GM18519 (cell line): ENCODE measurements at regions not wholly inside any gene's neighbourhood (a gene's known extent, or its start where the extent isn't known, plus 50 kb on each side); places are given as distances from the start of the nearest gene placed in this dataset.

ENCODE experiments used
- ATAC-seq: cut with Tn5 transposase; IDR thresholded peaks from one replicate; pipeline ENCODE4 v1.9.1; 2021; ENCODE audit warnings: mild to moderate bottlenecking, moderate library complexity; ENCODE audit not compliant: unreplicated experiment, low FRiP score

DNA sequence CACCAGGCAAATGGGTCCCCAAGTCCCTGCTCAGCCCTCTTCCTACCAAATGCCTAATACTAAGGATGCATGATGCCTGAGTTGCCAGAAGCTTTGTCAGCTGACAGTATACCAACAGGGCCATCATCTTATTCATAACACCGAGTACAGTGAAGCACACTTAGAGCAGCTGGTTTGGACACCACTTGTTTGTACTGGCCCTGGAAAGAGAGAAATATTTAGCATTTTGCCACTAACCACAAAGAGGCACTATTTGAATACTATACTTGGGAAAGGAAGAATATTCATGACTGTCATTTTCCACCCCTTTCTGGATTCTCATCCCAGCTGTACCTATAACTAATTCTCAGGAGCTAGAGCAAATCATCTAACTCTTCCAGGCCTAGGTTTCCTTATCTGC, 364.4 kb upstream of the KIF2A start:
- no peak for ATAC-seq

DNA sequence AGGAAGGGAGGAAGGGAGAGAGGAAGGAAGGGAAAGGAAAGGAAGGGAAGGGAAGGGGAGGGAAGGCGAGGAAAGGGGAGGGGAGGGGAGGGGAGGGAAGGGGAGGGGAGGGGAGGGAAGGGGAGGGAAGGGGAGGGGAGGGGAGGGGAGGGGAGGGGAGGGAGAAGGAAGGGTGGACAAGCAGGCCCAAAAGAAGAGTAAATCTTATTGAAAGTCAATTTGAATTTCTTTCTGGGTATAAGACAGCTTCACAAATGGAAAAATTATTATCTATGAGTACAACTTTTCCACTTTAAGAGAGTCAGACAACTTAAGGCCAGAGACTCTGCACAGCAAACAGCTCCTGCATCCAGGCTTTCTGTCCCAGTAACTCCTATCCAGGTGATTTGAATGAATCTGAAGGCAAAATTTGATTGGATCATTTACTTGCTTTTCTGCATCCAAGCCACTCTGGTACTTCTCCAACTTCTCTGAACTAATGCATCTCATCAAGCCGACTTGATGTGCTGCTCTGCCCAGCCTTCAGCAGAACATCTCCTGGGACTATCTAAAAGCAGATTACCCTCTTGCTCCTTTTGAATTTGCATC, 363.4 kb upstream of the KIF2A start:
- no peak for ATAC-seq

DNA sequence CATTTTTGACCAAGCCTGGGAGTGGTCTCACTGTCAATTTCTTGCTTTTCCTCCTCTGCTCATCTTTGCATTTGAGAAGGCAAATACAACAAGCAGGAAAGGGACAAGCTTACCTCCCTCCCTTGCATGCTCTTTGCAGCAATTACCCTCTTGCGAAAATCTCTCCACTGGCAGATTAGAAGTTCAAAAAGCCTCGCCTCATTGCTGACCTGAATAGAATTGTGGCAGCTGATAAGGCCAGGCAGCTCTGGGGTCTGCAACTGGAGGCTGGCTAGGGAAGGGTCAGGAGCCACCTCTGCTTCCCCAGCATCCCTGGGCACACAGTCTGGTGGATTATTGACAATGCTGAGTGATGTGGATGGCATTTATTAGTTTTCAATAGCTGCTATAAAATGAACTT, 362.3 kb upstream of the KIF2A start:
- no peak for ATAC-seq

DNA sequence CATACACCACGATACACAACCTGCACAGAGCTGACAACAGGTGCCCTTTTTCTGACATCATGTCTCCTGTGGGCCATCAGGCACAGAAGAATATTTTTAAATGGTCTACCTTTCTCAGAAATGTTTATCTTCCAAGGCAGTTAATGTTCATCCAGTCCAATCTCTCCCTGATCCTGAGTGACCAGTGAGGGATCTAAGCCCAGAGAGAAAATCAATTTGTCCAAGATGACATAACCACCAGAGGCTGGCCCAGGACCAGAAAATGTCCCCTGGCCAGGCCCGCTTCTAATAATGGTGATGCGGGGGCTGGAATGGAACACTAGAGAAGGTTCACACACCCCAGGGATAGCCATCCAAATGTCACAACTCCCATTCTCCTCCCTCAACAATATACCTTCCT, 357.9 kb upstream of the KIF2A start:
- ATAC-seq = no peak

DNA sequence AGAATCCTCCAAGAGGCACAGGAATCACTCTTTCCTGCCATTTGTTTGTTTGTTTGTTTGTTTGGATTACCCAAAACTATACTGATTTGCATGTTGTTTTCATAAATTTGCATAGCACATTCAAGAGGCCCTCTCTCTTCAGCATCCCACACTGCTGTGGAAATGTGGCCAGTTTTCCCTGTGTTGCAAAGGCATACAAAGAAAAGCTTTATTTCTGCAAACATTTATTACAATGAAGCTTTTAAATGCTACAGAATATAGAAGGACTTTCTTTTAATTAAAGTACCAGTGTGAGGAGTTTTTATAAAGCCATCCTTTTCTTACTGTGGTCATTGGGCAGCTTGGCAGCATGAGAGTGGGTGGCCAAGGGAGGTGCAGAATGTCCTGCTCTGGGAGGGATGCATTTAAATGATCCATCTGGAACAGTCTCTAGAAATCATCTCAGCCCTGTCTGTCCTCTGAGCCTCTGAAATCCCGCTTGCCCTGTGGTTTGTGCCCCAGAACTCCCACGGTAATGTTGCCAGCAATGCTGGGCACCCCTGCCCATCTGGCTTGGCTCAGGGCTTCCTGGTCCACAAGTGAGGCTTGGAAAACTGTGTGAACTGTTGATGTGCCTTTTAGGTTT, 356.8 kb upstream of the KIF2A start:
- ATAC-seq = no peak

DNA sequence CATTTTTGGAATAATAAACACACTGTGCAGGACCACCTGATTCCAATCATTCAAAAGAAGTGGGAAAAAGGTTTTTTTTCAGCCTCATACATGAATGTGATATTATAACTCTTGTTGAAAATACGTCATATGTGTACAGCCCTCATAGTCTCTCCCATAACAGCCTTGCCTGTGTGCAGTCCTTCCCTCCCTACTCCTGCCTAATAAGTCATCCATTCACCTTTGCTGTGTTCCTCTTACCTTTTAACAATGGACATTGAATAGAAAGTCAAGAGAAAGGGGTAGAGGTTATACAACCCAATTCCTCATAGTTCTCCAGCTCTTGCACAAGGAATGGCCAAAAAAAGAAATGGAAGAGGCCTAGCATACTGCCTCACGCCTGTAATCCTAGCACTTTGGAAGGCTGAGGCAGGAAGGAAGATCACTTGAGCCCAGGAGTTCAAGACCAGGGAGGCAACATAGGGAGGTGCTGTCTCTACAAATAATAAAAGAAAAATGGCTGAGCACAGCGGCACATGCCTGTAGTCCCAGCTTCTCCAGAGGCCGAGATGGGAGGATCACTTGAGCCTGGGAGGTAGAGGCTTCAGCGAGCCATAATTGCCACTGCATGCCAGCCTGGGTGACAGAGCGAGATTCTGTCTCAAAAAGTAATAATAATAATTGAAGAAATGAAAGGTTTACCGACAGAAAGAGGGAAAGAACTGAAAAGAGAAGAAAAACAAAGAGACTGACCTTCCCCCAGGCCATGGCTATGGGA, 356.1 kb upstream of the KIF2A start:
- no peak for ATAC-seq

DNA sequence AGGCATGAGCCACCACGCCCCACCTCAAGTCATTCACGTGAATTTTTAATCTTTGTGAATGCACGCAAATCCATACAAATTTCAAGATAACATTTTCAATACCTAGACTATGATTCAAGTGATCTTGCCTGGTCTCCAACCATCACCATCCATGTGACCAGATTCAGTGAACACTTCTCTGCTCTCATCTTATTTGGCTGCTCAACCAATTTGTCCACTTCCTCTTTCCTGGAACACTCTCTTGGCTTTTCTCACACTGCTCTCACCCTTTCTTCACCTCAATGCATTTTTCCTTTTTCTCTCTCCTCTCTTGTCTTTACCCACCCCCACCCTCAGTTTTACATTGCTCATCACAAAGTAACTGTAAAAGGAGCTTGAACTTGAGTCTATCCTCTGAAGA, 354.7 kb upstream of the KIF2A start:
- no peak for ATAC-seq

DNA sequence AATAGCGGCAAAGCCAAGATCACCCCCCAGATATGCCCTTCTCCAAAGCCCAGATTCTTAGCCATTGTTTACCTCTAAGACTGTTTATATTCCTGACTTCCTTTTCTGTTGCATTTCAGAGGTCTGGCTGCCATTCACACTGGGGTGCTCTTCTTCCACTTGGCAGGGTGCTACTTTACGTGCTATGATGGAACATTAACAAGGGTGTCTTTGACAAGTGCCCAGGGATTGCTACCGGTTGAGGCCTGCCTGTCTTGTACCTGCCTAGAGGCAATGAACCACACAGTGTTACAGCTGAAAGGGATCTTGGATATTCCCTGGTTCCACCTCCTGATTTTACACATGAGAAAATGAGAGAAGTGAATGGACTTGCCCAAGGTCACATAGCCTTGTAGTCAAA, 352.1 kb upstream of the KIF2A start:
- ATAC-seq = no peak

DNA sequence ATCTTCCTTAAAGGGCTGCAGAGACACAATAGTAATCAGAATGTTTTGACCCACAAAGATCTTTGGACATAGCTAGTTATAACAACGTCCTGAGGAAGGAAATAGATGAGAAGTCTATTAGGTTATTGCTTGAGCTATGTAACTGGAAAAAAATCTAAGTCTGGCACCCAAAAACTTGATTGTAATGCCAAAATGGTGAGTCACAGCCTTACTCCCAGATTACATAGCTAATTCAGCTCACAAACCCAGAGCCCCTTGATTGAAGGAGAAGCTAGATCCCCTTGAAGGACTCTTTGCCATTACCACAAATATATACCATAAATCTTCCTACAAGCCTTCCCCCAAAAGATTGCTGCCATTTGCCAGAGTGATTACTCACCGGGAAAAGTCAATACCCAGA, 341.8 kb upstream of the KIF2A start:
- no peak for ATAC-seq

DNA sequence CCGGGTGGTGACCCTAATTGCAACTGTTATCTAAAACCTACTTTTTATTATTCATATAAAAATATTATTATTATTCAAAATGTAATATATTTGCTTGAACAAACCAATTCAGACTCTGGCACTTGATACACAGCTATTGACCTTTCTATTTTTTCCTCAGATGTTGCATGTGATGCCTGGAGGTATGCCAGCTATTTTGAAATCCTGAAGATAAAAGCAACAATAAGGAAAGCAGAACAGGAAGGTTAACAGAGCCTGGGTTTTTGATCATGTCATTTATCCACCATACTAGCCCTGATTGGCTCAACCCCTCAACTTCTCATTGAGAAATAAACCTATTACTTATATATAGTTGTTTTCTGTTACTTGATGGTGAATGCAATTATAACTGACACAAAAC, 340.9 kb upstream of the KIF2A start:
- ATAC-seq = no peak

DNA sequence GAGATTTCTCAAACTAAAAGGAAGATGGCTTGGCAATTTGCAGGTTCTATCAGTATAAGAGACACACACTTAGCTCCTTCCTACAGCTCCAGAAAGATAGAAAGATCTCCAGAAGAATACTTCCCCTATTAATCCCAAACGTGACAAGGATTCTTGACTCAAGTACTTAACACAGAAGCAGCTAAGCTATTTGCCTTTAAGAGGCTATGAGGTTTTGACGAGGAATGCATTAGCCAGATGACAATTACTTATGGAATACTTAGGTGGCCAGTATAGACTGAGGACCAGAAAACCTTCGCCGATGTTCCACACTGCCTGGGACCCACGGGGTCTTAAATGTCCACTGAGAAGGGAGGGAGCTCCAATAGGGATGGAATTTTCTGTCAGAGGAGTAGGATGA, 340.5 kb upstream of the KIF2A start:
- no peak for ATAC-seq

DNA sequence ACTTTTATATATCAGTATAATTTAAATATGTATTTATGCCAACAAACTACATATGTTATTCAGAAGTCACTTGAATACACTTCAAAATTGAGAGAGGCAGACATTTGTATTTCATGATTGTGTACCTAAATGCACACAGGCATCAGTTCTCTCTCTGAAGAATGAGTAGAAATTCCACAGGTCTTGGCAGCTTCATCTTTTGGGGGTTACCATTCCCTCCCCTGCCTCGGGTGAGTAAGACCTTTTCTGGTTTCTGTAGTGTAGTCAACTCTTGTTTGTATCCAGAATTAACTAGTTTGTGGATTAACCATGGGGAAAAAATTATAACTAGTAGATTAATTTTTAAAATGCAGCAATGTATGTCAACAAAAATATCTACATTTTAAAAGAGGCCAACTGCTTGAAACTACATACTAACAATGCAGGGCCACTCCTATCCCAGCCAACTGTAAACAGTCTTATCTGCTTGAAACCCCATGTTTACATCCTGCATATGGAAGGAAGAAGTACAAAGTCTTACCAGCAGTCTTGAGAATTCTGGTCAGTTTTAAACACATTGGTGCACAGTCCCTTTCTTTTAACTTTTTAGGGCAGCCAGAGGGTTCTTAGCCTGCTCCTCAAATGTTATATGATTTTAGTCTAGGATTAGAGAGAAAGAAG, 339.6 kb upstream of the KIF2A start:
- ATAC-seq = no peak

DNA sequence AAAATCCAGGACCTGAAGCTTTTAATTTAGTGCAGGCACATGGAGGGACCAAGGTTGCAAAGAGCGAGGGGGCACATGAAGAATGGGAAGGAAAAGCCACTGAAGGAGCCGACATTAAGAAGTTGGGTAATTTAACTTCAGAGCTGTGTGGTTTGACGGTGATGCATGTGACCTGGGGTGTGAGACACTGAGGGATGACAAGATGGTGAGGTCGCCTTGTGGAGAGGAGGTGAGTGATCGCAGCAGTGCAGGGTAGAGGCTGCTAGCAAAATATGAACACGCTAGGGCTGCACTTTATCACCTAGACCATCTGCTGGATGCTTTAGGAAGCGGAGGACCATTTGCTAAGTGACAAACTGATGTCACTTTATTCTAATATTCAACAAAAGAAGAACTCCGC, 339.0 kb upstream of the KIF2A start:
- no peak for ATAC-seq

DNA sequence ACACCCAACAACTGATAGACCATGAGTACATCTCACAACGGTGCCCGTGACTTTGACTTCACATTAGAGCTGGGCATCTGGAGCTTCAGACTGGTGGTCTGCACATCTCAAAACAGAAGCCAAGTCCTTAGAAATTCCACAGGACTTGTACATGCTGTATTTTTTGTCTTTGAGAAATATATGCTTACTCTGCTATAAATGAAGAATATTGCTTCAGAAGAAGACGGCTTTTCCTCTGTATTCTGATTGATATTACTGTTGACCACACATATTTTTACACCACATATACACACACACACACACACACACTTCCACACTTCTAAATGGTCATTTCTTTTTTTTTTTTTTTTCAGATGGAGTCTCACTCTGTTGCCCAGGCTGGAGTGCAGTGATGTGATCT, 338.3 kb upstream of the KIF2A start:
- ATAC-seq = no peak

DNA sequence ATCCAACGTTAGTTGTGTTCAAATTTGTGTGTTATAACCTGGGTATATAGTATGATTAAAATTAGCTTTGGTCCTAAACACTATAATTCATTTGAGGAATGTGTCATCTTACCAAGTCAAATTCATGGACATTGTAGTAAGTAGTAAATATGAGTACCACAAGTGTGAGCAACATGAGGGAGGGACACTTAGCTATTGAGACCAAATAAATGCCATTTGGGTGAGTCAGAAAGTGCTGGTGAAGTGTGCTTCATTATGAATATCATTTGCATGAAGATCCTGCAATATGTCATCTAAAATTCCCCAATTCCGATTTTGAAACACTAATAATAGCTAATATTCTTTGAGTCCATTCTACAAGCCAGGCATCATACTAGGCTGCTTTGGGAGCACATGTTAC, 336.7 kb upstream of the KIF2A start:
- ATAC-seq = no peak

DNA sequence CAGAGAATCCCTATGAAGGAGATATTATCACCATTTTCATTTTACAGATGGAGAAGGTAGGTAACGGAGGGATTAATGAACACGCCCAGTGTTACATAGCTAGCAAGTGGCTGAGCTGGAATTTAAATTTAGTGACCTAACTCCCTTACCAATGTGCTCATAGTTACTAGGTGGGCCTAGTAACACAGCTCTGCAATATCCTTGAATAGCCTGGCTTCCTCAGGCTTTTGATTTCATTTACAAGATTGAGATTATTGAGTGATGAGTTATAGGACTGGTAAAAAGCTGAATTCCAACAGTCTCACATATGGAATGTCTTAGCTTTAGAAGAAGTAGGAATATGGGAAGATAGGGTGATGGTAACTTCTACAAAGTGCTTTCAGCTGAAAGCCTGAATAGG, 336.3 kb upstream of the KIF2A start:
- no peak for ATAC-seq

DNA sequence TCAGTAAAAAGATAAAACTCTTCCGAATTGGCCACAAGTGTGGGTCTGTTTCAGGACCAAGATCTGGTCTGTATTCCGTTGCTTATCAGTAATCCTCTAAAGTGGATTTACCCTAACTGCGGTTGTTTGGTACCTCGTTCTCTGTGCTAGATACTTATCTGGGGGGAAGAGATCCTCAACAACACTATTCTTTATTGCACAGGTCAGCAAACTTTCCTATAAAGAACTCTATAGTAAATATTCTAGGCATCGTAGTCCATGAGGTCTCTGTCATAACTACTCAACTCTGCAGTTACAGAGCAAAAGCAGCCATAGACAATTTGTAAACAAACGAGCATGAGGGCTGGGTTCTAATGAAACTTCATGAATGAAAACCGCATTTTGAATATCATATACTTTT, 335.8 kb upstream of the KIF2A start:
- no peak for ATAC-seq

DNA sequence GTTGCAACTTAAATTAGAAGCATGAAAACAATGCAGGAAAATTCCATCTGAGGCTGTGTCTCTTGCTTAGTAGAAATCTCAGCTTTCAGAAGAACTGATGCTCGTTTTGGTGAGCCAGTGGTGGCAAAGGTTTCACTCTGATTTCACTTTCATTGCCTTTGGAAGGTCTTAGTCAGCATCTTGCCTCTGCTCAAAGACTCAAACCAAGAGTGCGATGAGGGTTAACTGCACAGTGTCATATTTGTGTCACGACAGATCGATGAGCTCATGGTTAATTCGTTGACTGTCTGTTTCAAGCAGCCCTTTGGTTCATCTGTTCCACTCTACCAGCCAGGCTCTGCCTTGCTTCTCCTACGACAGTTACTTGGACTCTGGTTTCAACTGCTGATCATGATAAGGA, 331.3 kb upstream of the KIF2A start:
- peak; percentile 80 for ATAC-seq

DNA sequence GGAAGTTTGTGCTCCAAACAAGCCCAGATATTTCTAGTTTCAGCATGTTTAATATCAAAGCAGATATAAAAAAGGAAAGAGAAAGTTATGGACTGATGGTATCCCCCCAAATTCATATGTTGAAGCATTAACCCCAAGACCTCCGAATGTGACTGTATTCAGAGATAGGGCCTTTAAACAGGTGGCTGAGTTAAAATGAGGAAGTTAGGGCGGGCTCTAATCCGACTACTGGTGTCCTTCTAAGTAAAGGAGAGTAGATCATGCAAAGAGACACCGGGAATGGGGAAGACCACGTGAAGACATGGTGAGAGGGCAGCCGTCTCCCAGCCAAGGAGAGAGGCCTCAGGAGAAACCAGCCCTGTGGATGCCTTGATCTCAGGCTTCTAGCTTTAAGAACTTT, 324.1 kb upstream of the KIF2A start:
- no peak for ATAC-seq

DNA sequence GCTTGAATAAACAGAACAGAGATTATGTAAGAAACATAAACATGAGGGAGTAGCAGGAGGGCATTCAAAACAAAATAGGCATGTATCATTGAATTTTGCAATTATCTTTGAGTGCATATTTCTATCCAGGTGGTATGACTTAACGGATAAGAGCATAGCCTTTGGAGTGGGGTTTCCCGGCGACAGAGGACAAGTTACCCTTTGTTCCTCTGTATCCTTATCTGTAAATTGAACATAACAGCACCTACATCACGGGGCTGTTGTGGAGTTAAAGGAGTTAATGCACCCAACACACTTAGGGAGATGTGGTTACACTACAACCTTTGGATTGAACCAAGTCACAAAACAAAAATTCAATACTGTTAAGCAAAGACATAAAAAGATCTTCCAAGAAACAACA, 314.6 kb upstream of the KIF2A start:
- no peak for ATAC-seq

DNA sequence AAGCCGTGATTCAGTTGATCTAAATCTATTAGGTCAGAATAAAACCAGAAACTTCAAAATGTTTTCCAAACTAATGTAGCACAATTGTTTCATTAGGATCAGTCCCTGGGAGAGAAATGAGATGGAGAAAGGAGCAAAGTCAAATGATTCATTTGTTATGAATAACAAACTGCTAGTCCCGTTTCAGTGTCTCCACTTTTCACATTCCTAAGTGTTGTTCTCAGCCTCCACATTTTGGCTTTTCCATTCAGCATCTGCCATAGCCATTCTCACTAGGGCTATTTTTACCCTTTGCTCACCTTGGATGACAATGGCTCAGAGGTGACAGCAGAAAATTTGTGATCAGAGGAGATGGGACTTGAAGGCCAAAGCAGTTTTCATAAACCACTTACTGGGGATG, 314.1 kb upstream of the KIF2A start:
- ATAC-seq = no peak
